AG04450 (cell line): ENCODE measurements at regions not wholly inside any gene's neighbourhood (a gene's known extent, or its start where the extent isn't known, plus 50 kb on each side); places are given as distances from the start of the nearest gene placed in this dataset.

Experiments used
- CTCF ChIA-PET: fragments of 300-600, 350-600 bp; formaldehyde crosslinking; extraction: SDS; loops from one replicate; lab custom pipeline; 2022; ENCODE audit warnings: antibody characterized with exemption, inconsistent platforms; lab: Charles Lee
- POLR2A ChIA-PET: fragments of 350-600 bp; formaldehyde crosslinking; extraction: SDS; loops from one replicate; lab custom pipeline; 2021; ENCODE audit warnings: antibody characterized with exemption, inconsistent platforms; lab: Yijun Ruan, JAX
- DNase-seq: peaks from one replicate; pipeline ENCODE4 v3.0.0-alpha.2; 2011; ENCODE audit warnings: low read depth, low spot score
- H3K27ac ChIP-seq: one replicate; pipeline ENCODE4 v1.5.1; 2012; ENCODE audit warnings: low read depth, low read length, control low read depth
- H3K27me3 ChIP-seq: one replicate; pipeline ENCODE4 v1.6.0; 2012; ENCODE audit warnings: low read length; ENCODE audit not compliant: control insufficient read depth, insufficient read depth
- H3K4me3 ChIP-seq: 2 replicates; pipeline ENCODE4 v1.5.1; 2011; ENCODE audit warnings: mild to moderate bottlenecking, low read depth, low read length, control low read depth
- H3K9me3 ChIP-seq: 2 replicates; pipeline ENCODE4 v1.5.1; 2012; ENCODE audit warnings: low read length; ENCODE audit not compliant: control insufficient read depth, insufficient read depth
- TF ChIP-seq, protein P1 (sequence below): IDR thresholded peaks from 2 replicates; pipeline ENCODE4 v1.5.1; 2011; ENCODE audit warnings: low read depth, low read length, control low read depth, inconsistent platforms

GRCh38 chr3:127124120-127124519, 68.8 kb upstream of the PRR23E start:
- Histone ChIP-seq H3K9me3 (no peaks in the 10 kb centered on the region), H3K4me3 (no peak overlapping the region), H3K27ac (no peak overlapping the region), H3K27me3 (peaks cover 3% of the 10 kb centered on the region)
- TF ChIP-seq, protein P1, sequence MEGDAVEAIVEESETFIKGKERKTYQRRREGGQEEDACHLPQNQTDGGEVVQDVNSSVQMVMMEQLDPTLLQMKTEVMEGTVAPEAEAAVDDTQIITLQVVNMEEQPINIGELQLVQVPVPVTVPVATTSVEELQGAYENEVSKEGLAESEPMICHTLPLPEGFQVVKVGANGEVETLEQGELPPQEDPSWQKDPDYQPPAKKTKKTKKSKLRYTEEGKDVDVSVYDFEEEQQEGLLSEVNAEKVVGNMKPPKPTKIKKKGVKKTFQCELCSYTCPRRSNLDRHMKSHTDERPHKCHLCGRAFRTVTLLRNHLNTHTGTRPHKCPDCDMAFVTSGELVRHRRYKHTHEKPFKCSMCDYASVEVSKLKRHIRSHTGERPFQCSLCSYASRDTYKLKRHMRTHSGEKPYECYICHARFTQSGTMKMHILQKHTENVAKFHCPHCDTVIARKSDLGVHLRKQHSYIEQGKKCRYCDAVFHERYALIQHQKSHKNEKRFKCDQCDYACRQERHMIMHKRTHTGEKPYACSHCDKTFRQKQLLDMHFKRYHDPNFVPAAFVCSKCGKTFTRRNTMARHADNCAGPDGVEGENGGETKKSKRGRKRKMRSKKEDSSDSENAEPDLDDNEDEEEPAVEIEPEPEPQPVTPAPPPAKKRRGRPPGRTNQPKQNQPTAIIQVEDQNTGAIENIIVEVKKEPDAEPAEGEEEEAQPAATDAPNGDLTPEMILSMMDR: 0 out of 2 replicates have a peak, but pooled peaks have one; percentile 9
- POLR2A ChIA-PET: no interaction called here
- CTCF ChIA-PET: no interaction called here
- no peak for DNase-seq

- H3K27ac ChIP-seq: no peak overlapping the region
- no peak for DNase-seq
- H3K27me3 ChIP-seq: peaks cover 35% of the 10 kb centered on the region
- no peak overlapping the region for H3K4me3 ChIP-seq
- POLR2A ChIA-PET: no interaction called here
- CTCF ChIA-PET: no interaction called here
- TF ChIP-seq, protein P1: no peak
- H3K9me3 ChIP-seq: no peaks in the 10 kb centered on the region; the same call in 1 of the 2 replicates
Measured at GRCh38 chr3:127131424-127132170, 61.3 kb upstream of the PRR23E start.

DNA sequence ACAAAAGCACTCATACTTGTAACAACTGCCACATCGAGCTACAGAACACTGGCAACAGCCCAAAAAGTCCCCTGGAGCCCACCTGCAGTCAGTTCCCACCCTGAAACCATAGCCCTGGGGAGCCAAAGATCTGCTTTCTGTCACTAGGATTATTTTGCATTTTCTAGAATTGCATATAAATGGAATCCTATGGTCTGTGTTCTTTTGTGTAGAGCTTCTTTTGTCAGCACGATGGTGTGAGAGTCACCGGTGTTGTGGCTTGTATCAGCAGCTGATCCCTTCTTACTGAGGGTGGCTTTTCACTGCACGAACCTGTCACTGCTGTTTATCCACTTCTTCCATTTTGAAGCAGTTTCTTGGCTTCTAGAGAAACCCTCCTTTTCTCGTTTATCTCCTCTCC, 60.1 kb upstream of the PRR23E start:
- ChIA-PET POLR2A (no interaction called here), CTCF (no interaction called here)
- DNase-seq: no peak
- H3K4me3 ChIP-seq: no peak overlapping the region
- peaks cover 43% of the 10 kb centered on the region for H3K27me3 ChIP-seq
- H3K9me3 ChIP-seq: no peaks in the 10 kb centered on the region; the same call in 1 of the 2 replicates
- TF ChIP-seq, protein P1: no peak
- H3K27ac ChIP-seq: no peak overlapping the region

GRCh38 chr3:127133971-127134370, 59.0 kb upstream of the PRR23E start:
- ChIA-PET POLR2A (no interaction called here), CTCF (no interaction called here)
- no peak for DNase-seq
- Histone ChIP-seq H3K4me3 (no peak overlapping the region), H3K9me3 (no peaks in the 10 kb centered on the region; the same call in 1 of the 2 replicates), H3K27ac (no peak overlapping the region), H3K27me3 (peaks cover 43% of the 10 kb centered on the region)
- TF ChIP-seq, protein P1: no peak

- TF ChIP-seq, protein P1: no peak
- no peaks in the 10 kb centered on the region; the same call in 1 of the 2 replicates for H3K9me3 ChIP-seq
- no peak for DNase-seq
- H3K27ac ChIP-seq: no peak overlapping the region
- ChIA-PET POLR2A (no interaction called here), CTCF (no interaction called here)
- no peak overlapping the region for H3K4me3 ChIP-seq
- H3K27me3 ChIP-seq: peaks cover 45% of the 10 kb centered on the region
Measured at GRCh38 chr3:127134466-127134865, 58.5 kb upstream of the PRR23E start.
